ENCODE measurements at regions not wholly inside any gene's neighbourhood (a gene's known extent, or its start where the extent isn't known, plus 50 kb on each side); places are given as distances from the start of the nearest gene placed in this dataset.

GRCh38 chr13:107851670-107852069 is 363.7 kb downstream of the LIG4 start:
- no peak for DNase-seq

- no peak for DNase-seq
These were observed 367.9 kb downstream of the LIG4 start for GRCh38 chr13:107847406-107847805.

GRCh38 chr13:107846642-107847041 is 368.7 kb downstream of the LIG4 start:
- no peak for DNase-seq

- no peak for DNase-seq
These were observed 369.4 kb downstream of the LIG4 start for GRCh38 chr13:107845911-107846310.

- no peak for DNase-seq
These were observed 371.7 kb downstream of the LIG4 start for GRCh38 chr13:107843681-107844080.

GRCh38 chr13:107843281-107843680 is 372.1 kb downstream of the LIG4 start:
- DNase-seq, result no peak

- no peak for DNase-seq
These were observed 372.7 kb downstream of the LIG4 start for GRCh38 chr13:107842562-107843180.

GRCh38 chr13:107838588-107839161 is 376.7 kb downstream of the LIG4 start:
- no peak for DNase-seq

GRCh38 chr13:107836685-107837084 is 378.7 kb downstream of the LIG4 start:
- DNase-seq, result no peak

- no peak for DNase-seq
These were observed 379.9 kb downstream of the LIG4 start for GRCh38 chr13:107835339-107836018.

GRCh38 chr13:107834717-107835116 is 380.6 kb downstream of the LIG4 start:
- no peak for DNase-seq

- DNase-seq, result no peak
These were observed 381.1 kb downstream of the LIG4 start for GRCh38 chr13:107834281-107834680.

GRCh38 chr13:107832500-107833100 is 382.7 kb downstream of the LIG4 start:
- no peak for DNase-seq

- DNase-seq, result no peak
These were observed 384.5 kb downstream of the LIG4 start for GRCh38 chr13:107830804-107831203.

GRCh38 chr13:107827840-107828549 is 387.3 kb downstream of the LIG4 start:
- DNase-seq, result no peak

- no peak for DNase-seq
These were observed 390.7 kb downstream of the LIG4 start for GRCh38 chr13:107824635-107825034.

GRCh38 chr13:107822006-107822405 is 393.3 kb downstream of the LIG4 start:
- no peak for DNase-seq

GRCh38 chr13:107821492-107821891 is 393.8 kb downstream of the LIG4 start:
- no peak for DNase-seq

GRCh38 chr13:107819071-107819470 is 396.3 kb downstream of the LIG4 start:
- no peak for DNase-seq

- no peak for DNase-seq
These were observed 397.6 kb downstream of the LIG4 start for GRCh38 chr13:107817647-107818287.

GRCh38 chr13:107812014-107812412 is 403.3 kb downstream of the LIG4 start:
- DNase-seq, result no peak

GRCh38 chr13:107811233-107812013 is 403.9 kb downstream of the LIG4 start:
- no peak for DNase-seq

Data from activated CD4-positive, alpha-beta T cell treated with anti-CD3 and anti-CD28 coated beads for 48 hours (primary cell).